A549 (cell line): ENCODE measurements at regions not wholly inside any gene's neighbourhood (a gene's known extent, or its start where the extent isn't known, plus 50 kb on each side); places are given as distances from the start of the nearest gene placed in this dataset.

Experiments used
- ATAC-seq, 2 experiments: fragments of 200-7000 bp in 1 of 2; fragments of >200 bp in 1 of 2; cut with Nextera tagmentation in 1 of 2; cut with Tn5 transposase in 1 of 2; 3 replicates each; pipeline versions ENCODE4 v1.8.0 to v1.9.1; 2018 to 2020; ENCODE audit warnings: mild to moderate bottlenecking in 1 of 2, moderate library complexity in 1 of 2
- CTCF ChIA-PET: fragments of 300-600 bp; sonication (Branson Sonifier 250); formaldehyde crosslinking; extraction: SDS; loops from one replicate; lab custom pipeline; 2021; ENCODE audit warnings: antibody characterized with exemption, inconsistent platforms; lab: Yijun Ruan, JAX
- POLR2A ChIA-PET: fragments of 350-600 bp; formaldehyde crosslinking; extraction: SDS; loops from one replicate; lab custom pipeline; 2021; ENCODE audit warnings: antibody characterized with exemption, inconsistent platforms; lab: Yijun Ruan, JAX
- DNase-seq, 2 experiments: peaks; one replicate each; pipeline versions ENCODE4 v3.0.0 to v3.0.0-alpha.2; 2011 to 2016; ENCODE audit warnings: low read depth in 1 of 2, low spot score in 1 of 2
- FAIRE-seq: peaks from 2 replicates; lab custom pipeline; 2011; peaks lifted over from hg19 to GRCh38; lab: Jason Lieb, UNC
- H3K27ac ChIP-seq, 2 experiments: fragments of >200 bp; sonication (Bioruptor Twin); formaldehyde crosslinking; 3 replicates each; pipeline ENCODE4 v1.5.1; 2016 to 2017
- H3K4me1 ChIP-seq: fragments of >200 bp; sonication (Bioruptor Twin); formaldehyde crosslinking; 3 replicates; pipeline ENCODE4 v1.6.1; 2016
- H3K4me2 ChIP-seq: fragments of >200 bp; sonication (Bioruptor Twin); formaldehyde crosslinking; 3 replicates; pipeline ENCODE4 v1.6.1; 2016
- H3K4me3 ChIP-seq: fragments of >200 bp; sonication (Bioruptor Twin); formaldehyde crosslinking; 3 replicates; pipeline ENCODE4 v1.5.1; 2016
- H3K9me3 ChIP-seq: fragments of >200 bp; sonication (Bioruptor Twin); formaldehyde crosslinking; 3 replicates; pipeline ENCODE4 v1.6.1; 2016
- CBX8 ChIP-seq: fragments of 200-600 bp; sonication (generic); IDR thresholded peaks from 2 replicates; pipeline ENCODE4 v1.6.1; 2016
- CEBPB ChIP-seq, 2 experiments: fragments of >200 bp in 1 of 2; sonication (Bioruptor Twin) in 1 of 2; formaldehyde crosslinking in 1 of 2; IDR thresholded peaks; 2 replicates each; pipeline ENCODE4 v1.6.1; 2012 to 2016
- CHD2 ChIP-seq: fragments of 150-350 bp; IDR thresholded peaks from 2 replicates; pipeline ENCODE4 v1.6.1; 2014; ENCODE audit warnings: low read length; ENCODE audit not compliant: partially characterized antibody
- CHD4 ChIP-seq: fragments of 200-600 bp; sonication (generic); IDR thresholded peaks from 2 replicates; pipeline ENCODE4 v1.6.1; 2016; ENCODE audit warnings: antibody characterized with exemption, mild to moderate bottlenecking, borderline replicate concordance
- EHMT2 ChIP-seq: fragments of 200-600 bp; sonication (generic); IDR thresholded peaks from 2 replicates; pipeline ENCODE4 v1.6.1; 2016; ENCODE audit warnings: antibody characterized with exemption, low read depth, mild to moderate bottlenecking, moderate library complexity
- ELK1 ChIP-seq: fragments of 150-350 bp; IDR thresholded peaks from 2 replicates; pipeline ENCODE4 v1.6.1; 2014; ENCODE audit warnings: low read depth, mild to moderate bottlenecking, low read length
- ESRRA ChIP-seq: fragments of 150-350 bp; IDR thresholded peaks from 2 replicates; pipeline ENCODE4 v1.6.1; 2014; ENCODE audit warnings: mild to moderate bottlenecking, low read length, borderline replicate concordance
- FOSB ChIP-seq: fragments of 250-450 bp; sonication (Bioruptor Pico); IDR thresholded peaks from 2 replicates; pipeline ENCODE4 v1.5.0; 2020; ENCODE audit warnings: mild to moderate bottlenecking, moderate library complexity
- FOSL2 ChIP-seq, 2 experiments: fragments of 450-650 bp in 1 of 2; fragments of >200 bp in 1 of 2; sonication (Bioruptor Twin) in 1 of 2; formaldehyde crosslinking; IDR thresholded peaks; 2 replicates each; pipeline versions ENCODE4 v1.5.0 to v1.6.1; 2016 to 2020; ENCODE audit warnings: mild to moderate bottlenecking in 1 of 2, moderate library complexity in 1 of 2
- HEYL ChIP-seq: fragments of 250-450 bp; sonication (Bioruptor Pico); IDR thresholded peaks from 2 replicates; pipeline ENCODE4 v1.8.0; 2021; ENCODE audit warnings: mild to moderate bottlenecking, moderate library complexity
- HOXA7 ChIP-seq: fragments of 250-450 bp; sonication (Bioruptor Pico); IDR thresholded peaks from 2 replicates; pipeline ENCODE4 v1.5.0; 2020; ENCODE audit warnings: mild to moderate bottlenecking, moderate library complexity
- HOXB13 ChIP-seq: fragments of 250-450 bp; sonication (Bioruptor Pico); IDR thresholded peaks from 2 replicates; pipeline ENCODE4 v1.5.0; 2020; ENCODE audit warnings: low read depth, mild to moderate bottlenecking, moderate library complexity
- JUN ChIP-seq, 2 experiments: fragments of >200 bp; sonication (Bioruptor Twin); formaldehyde crosslinking; IDR thresholded peaks; 2 replicates in 1 of 2; 3 replicates in 1 of 2; pipeline ENCODE4 v1.6.1; 2016 to 2017
- KDM1A ChIP-seq: fragments of 200-600 bp; sonication (generic); IDR thresholded peaks from 2 replicates; pipeline ENCODE4 v1.6.1; 2016; ENCODE audit warnings: low read depth, mild to moderate bottlenecking
- MYC ChIP-seq: IDR thresholded peaks from 2 replicates; pipeline ENCODE4 v1.6.1; 2012; ENCODE audit warnings: mild to moderate bottlenecking, inconsistent platforms, low read length, improper control_type of control experiment, borderline replicate concordance
- PHF8 ChIP-seq: fragments of 200-600 bp; sonication (generic); IDR thresholded peaks from 2 replicates; pipeline ENCODE4 v1.6.1; 2016; ENCODE audit warnings: low read depth, mild to moderate bottlenecking, antibody characterized with exemption, moderate library complexity, borderline replicate concordance
- POLR2AphosphoS2 ChIP-seq: conservative IDR thresholded peaks from 2 replicates; pipeline ENCODE4 v1.6.1; 2012; ENCODE audit warnings: low read length, improper control_type of control experiment, inconsistent platforms
- RARB ChIP-seq: fragments of 250-450 bp; sonication (Bioruptor Pico); IDR thresholded peaks from 2 replicates; pipeline ENCODE4 v1.8.0; 2021; ENCODE audit warnings: mild to moderate bottlenecking, moderate library complexity
- RFX5 ChIP-seq: fragments of 450-650 bp; IDR thresholded peaks from 2 replicates; pipeline ENCODE4 v1.7.1; 2014; ENCODE audit warnings: antibody characterized with exemption, mild to moderate bottlenecking, moderate library complexity
- SREBF2 ChIP-seq: fragments of 450-650 bp; IDR thresholded peaks from 2 replicates; pipeline ENCODE4 v1.6.1; 2014; ENCODE audit warnings: mild to moderate bottlenecking, moderate library complexity
- ZC3H11A ChIP-seq: fragments of 450-650 bp; IDR thresholded peaks from 2 replicates; pipeline ENCODE4 v1.6.1; 2014; ENCODE audit warnings: antibody characterized with exemption, mild to moderate bottlenecking
- ZFP36 ChIP-seq: fragments of 450-650 bp; IDR thresholded peaks from 2 replicates; pipeline ENCODE4 v1.6.1; 2014; ENCODE audit warnings: borderline replicate concordance; ENCODE audit not compliant: partially characterized antibody
- ZSCAN20 ChIP-seq: fragments of 250-450 bp; sonication (Bioruptor Pico); IDR thresholded peaks from 2 replicates; pipeline ENCODE4 v1.8.0; 2022; ENCODE audit warnings: mild to moderate bottlenecking, moderate library complexity
- WGBS: methylation state at CpG from one replicate; pipeline ENCODE4 v1.1.6; 2017; ENCODE audit errors: missing lambda C conversion rate; 5-methylcytosine and 5-hydroxymethylcytosine counted together
- TF ChIP-seq, protein P1 (sequence below): fragments of 250-450 bp; sonication (Bioruptor Pico); IDR thresholded peaks from 2 replicates; pipeline ENCODE4 v1.5.0; 2020; ENCODE audit warnings: low read depth, mild to moderate bottlenecking, moderate library complexity
- TF ChIP-seq, protein P2 (sequence below): fragments of >200 bp; sonication (Bioruptor Twin); formaldehyde crosslinking; IDR thresholded peaks from 3 replicates; pipeline ENCODE4 v1.5.1; 2016
- TF ChIP-seq, protein P3 (sequence below): IDR thresholded peaks from 2 replicates; pipeline ENCODE4 v1.6.1; 2012
- TF ChIP-seq, protein P4 (sequence below): IDR thresholded peaks from 2 replicates; pipeline ENCODE4 v1.6.1; 2012

DNA sequence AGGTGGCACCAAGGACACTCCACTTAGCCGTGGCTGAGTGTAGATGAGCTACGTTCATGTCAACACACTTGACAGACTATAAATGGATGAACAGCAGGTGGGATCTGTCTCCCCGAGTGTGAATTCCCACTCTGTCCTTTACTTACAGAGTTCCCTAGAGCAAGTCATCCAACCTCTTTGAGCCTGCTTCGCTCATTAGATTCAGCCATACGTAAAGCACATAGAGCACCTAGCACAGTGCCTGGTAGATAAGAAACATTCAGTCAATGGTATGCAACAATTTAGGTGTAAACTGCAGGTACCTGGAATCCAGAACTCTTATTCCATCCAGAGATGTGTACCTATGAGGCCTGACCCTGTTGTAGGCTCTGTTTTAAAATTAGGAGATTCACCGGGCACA lies 227.8 kb upstream of the C16orf82 start:
- ATAC-seq = no peak
- no peak overlapping the region for H3K4me3 ChIP-seq
- H3K27ac ChIP-seq = no peak overlapping the region
- no peak for FAIRE-seq
- H3K9me3 ChIP-seq = no peaks in the 10 kb centered on the region
- H3K4me2 ChIP-seq = no peak overlapping the region
- TF ChIP-seq CBX8 (no peak), ZFP36 (no peak), ESRRA (no peak), CEBPB (IDR thresholded peaks at IDR 0.05) (no peak), CHD2 (no peak), SREBF2 (no peak), ZC3H11A (no peak), FOSL2 (IDR thresholded peaks at IDR 0.05) (no peak), FOSL2 (CRISPR knock-in tag; IDR thresholded peaks at IDR 0.05) (no peak), HOXB13 (no peak), PHF8 (no peak), ZSCAN20 (CRISPR knock-in tag) (no peak), HOXA7 (CRISPR knock-in tag) (no peak), CHD4 (no peak), EHMT2 (no peak)
- TF ChIP-seq, protein P1, sequence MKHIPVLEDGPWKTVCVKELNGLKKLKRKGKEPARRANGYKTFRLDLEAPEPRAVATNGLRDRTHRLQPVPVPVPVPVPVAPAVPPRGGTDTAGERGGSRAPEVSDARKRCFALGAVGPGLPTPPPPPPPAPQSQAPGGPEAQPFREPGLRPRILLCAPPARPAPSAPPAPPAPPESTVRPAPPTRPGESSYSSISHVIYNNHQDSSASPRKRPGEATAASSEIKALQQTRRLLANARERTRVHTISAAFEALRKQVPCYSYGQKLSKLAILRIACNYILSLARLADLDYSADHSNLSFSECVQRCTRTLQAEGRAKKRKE (CRISPR knock-in tag) = no peak
- TF ChIP-seq, protein P2, sequence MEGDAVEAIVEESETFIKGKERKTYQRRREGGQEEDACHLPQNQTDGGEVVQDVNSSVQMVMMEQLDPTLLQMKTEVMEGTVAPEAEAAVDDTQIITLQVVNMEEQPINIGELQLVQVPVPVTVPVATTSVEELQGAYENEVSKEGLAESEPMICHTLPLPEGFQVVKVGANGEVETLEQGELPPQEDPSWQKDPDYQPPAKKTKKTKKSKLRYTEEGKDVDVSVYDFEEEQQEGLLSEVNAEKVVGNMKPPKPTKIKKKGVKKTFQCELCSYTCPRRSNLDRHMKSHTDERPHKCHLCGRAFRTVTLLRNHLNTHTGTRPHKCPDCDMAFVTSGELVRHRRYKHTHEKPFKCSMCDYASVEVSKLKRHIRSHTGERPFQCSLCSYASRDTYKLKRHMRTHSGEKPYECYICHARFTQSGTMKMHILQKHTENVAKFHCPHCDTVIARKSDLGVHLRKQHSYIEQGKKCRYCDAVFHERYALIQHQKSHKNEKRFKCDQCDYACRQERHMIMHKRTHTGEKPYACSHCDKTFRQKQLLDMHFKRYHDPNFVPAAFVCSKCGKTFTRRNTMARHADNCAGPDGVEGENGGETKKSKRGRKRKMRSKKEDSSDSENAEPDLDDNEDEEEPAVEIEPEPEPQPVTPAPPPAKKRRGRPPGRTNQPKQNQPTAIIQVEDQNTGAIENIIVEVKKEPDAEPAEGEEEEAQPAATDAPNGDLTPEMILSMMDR = no peak
- POLR2A ChIA-PET = no interaction called here
- no peaks in the 10 kb centered on the region for H3K4me1 ChIP-seq
- WGBS = 8% methylated on average over 6 of the region's 6 CpGs
- DNase-seq = no peak
- CTCF ChIA-PET = interaction anchor here (2.0 kb wide), 1 partner anchor 60 kb away, joined by 4 read pairs; no protein-coding TSS in a partner anchor

DNA sequence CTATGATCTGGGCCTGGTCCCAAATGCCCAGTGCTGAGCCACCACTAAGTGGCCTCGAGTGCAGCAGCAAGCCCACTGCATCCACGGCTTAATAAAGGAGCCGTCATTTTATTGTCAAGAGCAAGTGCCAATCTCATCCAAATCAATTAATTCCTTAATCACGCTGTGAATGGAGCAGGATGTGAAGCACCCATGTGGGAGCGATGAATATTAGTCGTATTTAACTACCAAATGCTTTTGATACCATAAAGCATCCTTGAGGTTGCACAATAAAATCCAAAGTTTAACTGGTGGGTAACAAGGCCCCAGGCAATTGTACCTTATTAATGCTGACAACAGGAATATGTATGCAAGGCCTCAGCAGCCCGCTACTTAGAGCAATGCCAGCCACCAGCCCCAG lies 226.0 kb upstream of the C16orf82 start:
- Histone ChIP-seq H3K4me1 (no peaks in the 10 kb centered on the region), H3K27ac (no peak overlapping the region), H3K4me2 (no peak overlapping the region), H3K9me3 (no peaks in the 10 kb centered on the region)
- ChIA-PET CTCF (interaction anchor here (0.6 to 2.0 kb wide), 2 partner anchors 61 to 1126 kb away, joined by 3 to 4 read pairs; no protein-coding TSS in a partner anchor), POLR2A (no interaction called here)
- no peak for FAIRE-seq
- WGBS = 24% methylated on average over 7 of the region's 7 CpGs
- DNase-seq = no peak
- TF ChIP-seq ELK1 (no peak), ZSCAN20 (CRISPR knock-in tag) (no peak), JUN (IDR thresholded peaks at IDR 0.05) (no peak), MYC (no peak), RARB (CRISPR knock-in tag) (no peak), POLR2AphosphoS2 (no peak), CBX8 (no peak), HEYL (CRISPR knock-in tag) (no peak), FOSL2 (IDR thresholded peaks at IDR 0.05) (no peak), FOSL2 (CRISPR knock-in tag; IDR thresholded peaks at IDR 0.05) (no peak), KDM1A (no peak), FOSB (CRISPR knock-in tag) (no peak), RFX5 (no peak), PHF8 (no peak)
- TF ChIP-seq, protein P3, sequence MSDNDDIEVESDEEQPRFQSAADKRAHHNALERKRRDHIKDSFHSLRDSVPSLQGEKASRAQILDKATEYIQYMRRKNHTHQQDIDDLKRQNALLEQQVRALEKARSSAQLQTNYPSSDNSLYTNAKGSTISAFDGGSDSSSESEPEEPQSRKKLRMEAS = no peak
- TF ChIP-seq, protein P4, sequence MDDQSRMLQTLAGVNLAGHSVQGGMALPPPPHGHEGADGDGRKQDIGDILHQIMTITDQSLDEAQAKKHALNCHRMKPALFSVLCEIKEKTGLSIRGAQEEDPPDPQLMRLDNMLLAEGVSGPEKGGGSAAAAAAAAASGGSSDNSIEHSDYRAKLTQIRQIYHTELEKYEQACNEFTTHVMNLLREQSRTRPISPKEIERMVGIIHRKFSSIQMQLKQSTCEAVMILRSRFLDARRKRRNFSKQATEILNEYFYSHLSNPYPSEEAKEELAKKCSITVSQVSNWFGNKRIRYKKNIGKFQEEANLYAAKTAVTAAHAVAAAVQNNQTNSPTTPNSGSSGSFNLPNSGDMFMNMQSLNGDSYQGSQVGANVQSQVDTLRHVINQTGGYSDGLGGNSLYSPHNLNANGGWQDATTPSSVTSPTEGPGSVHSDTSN = no peak
- TF ChIP-seq, all 56 proteins: peak for 0
- ATAC-seq = no peak
- no peak overlapping the region for H3K4me3 ChIP-seq
